CMK (cell line): ENCODE measurements at regions not wholly inside any gene's neighbourhood (a gene's known extent, or its start where the extent isn't known, plus 50 kb on each side); places are given as distances from the start of the nearest gene placed in this dataset.
"Not testable (repeated sequence)": the region's sequence is repeated elsewhere in the genome, so short reads cannot be mapped to it uniquely, and the experiment has no call there.

Experiments
- DNase-seq: peaks from one replicate; pipeline ENCODE4 v3.0.0-alpha.2; 2010; ENCODE audit warnings: low read depth

- no peak for DNase-seq
Measured at GRCh38 chr3:173342679-173343078, 54.9 kb upstream of the NLGN1 start.

GRCh38 chr3:173340626-173341025 is 56.9 kb upstream of the NLGN1 start:
- DNase-seq, result no peak

- no peak for DNase-seq
Measured at GRCh38 chr3:173336261-173336660, 61.3 kb upstream of the NLGN1 start.

GRCh38 chr3:173306110-173306509 is 91.4 kb upstream of the NLGN1 start:
- no peak for DNase-seq

- no peak for DNase-seq
Measured at GRCh38 chr3:173304182-173304800, 93.3 kb upstream of the NLGN1 start.

- no peak for DNase-seq
Measured at GRCh38 chr3:173301647-173302046, 95.9 kb upstream of the NLGN1 start.

GRCh38 chr3:173289072-173289471 is 108.5 kb upstream of the NLGN1 start:
- DNase-seq, result no peak

GRCh38 chr3:173287361-173287760 is 110.2 kb upstream of the NLGN1 start:
- no peak for DNase-seq

- DNase-seq, result not testable (repeated sequence)
Measured at GRCh38 chr3:173286507-173286906, 111.0 kb upstream of the NLGN1 start.

- no peak for DNase-seq
Measured at GRCh38 chr3:173284301-173284700, 113.2 kb upstream of the NLGN1 start.

GRCh38 chr3:173275740-173276139 is 121.8 kb upstream of the NLGN1 start:
- no peak for DNase-seq

- no peak for DNase-seq
Measured at GRCh38 chr3:173273838-173274237, 123.7 kb upstream of the NLGN1 start.

GRCh38 chr3:173268781-173269180 is 127.7 kb upstream of the SPATA16 start:
- DNase-seq, result no peak

GRCh38 chr3:173267716-173268115 is 126.7 kb upstream of the SPATA16 start:
- no peak for DNase-seq

- DNase-seq, result no peak
Measured at GRCh38 chr3:173266441-173266840, 125.4 kb upstream of the SPATA16 start.

- DNase-seq, result no peak
Measured at GRCh38 chr3:173258697-173259096, 117.7 kb upstream of the SPATA16 start.

GRCh38 chr3:173257797-173258196 is 116.8 kb upstream of the SPATA16 start:
- DNase-seq, result no peak

GRCh38 chr3:173255555-173255954 is 114.5 kb upstream of the SPATA16 start:
- DNase-seq, result no peak

- no peak for DNase-seq
Measured at GRCh38 chr3:173253471-173253870, 112.4 kb upstream of the SPATA16 start.

- DNase-seq, result no peak
Measured at GRCh38 chr3:173249457-173249856, 108.4 kb upstream of the SPATA16 start.

- no peak for DNase-seq
Measured at GRCh38 chr3:173241727-173242126, 100.7 kb upstream of the SPATA16 start.

- DNase-seq, result peak; percentile 67
Measured at GRCh38 chr3:173238091-173238490, 97.1 kb upstream of the SPATA16 start.

GRCh38 chr3:173225351-173225750 is 84.3 kb upstream of the SPATA16 start:
- DNase-seq, result no peak

- no peak for DNase-seq
Measured at GRCh38 chr3:173221010-173221409, 80.0 kb upstream of the SPATA16 start.

- DNase-seq, result no peak
Measured at GRCh38 chr3:173217127-173217526, 76.1 kb upstream of the SPATA16 start.
